Lower leg skin (tissue), 4 donors: ENCODE measurements at regions not wholly inside any gene's neighbourhood (a gene's known extent, or its start where the extent isn't known, plus 50 kb on each side); places are given as distances from the start of the nearest gene placed in this dataset.

Experiments
- DNase-seq, 2 donors: peaks; one replicate each; pipeline ENCODE4 v3.0.0-alpha.2; 2019; ENCODE audit warnings: low spot score in 2 of 2
- H3K4me3 ChIP-seq: fragments of 200-600 bp; sonication (generic); 2 replicates; pipeline ENCODE4 v1.5.1; 2017; ENCODE audit warnings: mild to moderate bottlenecking, low read depth; ENCODE audit not compliant: poor library complexity, severe bottlenecking
- CTCF ChIP-seq, 3 donors: fragments of 450-650 bp; IDR thresholded peaks; one replicate each; pipeline ENCODE4 v1.5.1; 2016; ENCODE audit warnings: antibody characterized with exemption in 3 of 3, mild to moderate bottlenecking in 3 of 3, moderate library complexity in 2 of 3
- POLR2A ChIP-seq, 2 donors: fragments of 450-650 bp; IDR thresholded peaks; one replicate each; pipeline ENCODE4 v1.6.1; 2016 to 2017; ENCODE audit warnings: antibody characterized with exemption in 2 of 2, mild to moderate bottlenecking in 1 of 2, moderate library complexity in 1 of 2
- WGBS, 2 donors: methylation state at CpG; one replicate each; pipeline ENCODE4 v1.1.5; 2018; 5-methylcytosine and 5-hydroxymethylcytosine counted together
- intact Hi-C: fragments of 100-400 bp; cut with DNase I; formaldehyde crosslinking; loops from one replicate; pipeline ENCODE4 v1.15.0; 2023; ENCODE audit warnings: low total_unique reads

- intact Hi-C loops, result no loop called here
- DNase-seq, result no peak
- H3K4me3 ChIP-seq, result no peak overlapping the region
- TF ChIP-seq CTCF (IDR thresholded peaks at IDR 0.05), result no peak
- TF ChIP-seq POLR2A (IDR thresholded peaks at IDR 0.05), result no peak
These were observed 116.8 kb upstream of the HNMT start for GRCh38 chr2:137847443-137847842.

- 63 to 67% methylated on average over 3 of the region's 3 CpGs for WGBS, 2 donors
- TF ChIP-seq CTCF (IDR thresholded peaks at IDR 0.05) (no peak), POLR2A (IDR thresholded peaks at IDR 0.05) (no peak)
- no peak for DNase-seq
- H3K4me3 ChIP-seq, result no peak overlapping the region
- intact Hi-C loops, result no loop called here
These were observed 106.4 kb upstream of the HNMT start for GRCh38 chr2:137857881-137858280.

- DNase-seq, result no peak
- intact Hi-C loops, result no loop called here
- TF ChIP-seq CTCF (IDR thresholded peaks at IDR 0.05), result no peak
- TF ChIP-seq POLR2A (IDR thresholded peaks at IDR 0.05), result no peak
- H3K4me3 ChIP-seq, result no peak overlapping the region
- WGBS, 2 donors, result 61 to 76% methylated on average over 2 of the region's 2 CpGs
These were observed 101.6 kb upstream of the HNMT start for GRCh38 chr2:137862651-137863050.

- TF ChIP-seq POLR2A (IDR thresholded peaks at IDR 0.05), result no peak
- no peak for TF ChIP-seq CTCF (IDR thresholded peaks at IDR 0.05)
- no peak overlapping the region for H3K4me3 ChIP-seq
- WGBS, 2 donors, result 23 to 25% methylated on average over 2 of the region's 2 CpGs
- intact Hi-C loops, result no loop called here
- DNase-seq, result no peak
These were observed 98.2 kb upstream of the HNMT start for GRCh38 chr2:137865954-137866540.

GRCh38 chr2:137870682-137871081 is 93.6 kb upstream of the HNMT start:
- WGBS, 2 donors, result 42 to 49% methylated on average over 1 of the region's 1 CpG
- DNase-seq, result no peak
- H3K4me3 ChIP-seq, result no peak overlapping the region
- TF ChIP-seq POLR2A (IDR thresholded peaks at IDR 0.05) (no peak), CTCF (IDR thresholded peaks at IDR 0.05) (no peak)
- intact Hi-C loops, result no loop called here

GRCh38 chr2:137872577-137872976 is 91.7 kb upstream of the HNMT start:
- no peak overlapping the region for H3K4me3 ChIP-seq
- no peak for TF ChIP-seq CTCF (IDR thresholded peaks at IDR 0.05)
- TF ChIP-seq POLR2A (IDR thresholded peaks at IDR 0.05), result no peak
- WGBS, 2 donors, result 89 to 92% methylated on average over 4 of the region's 4 CpGs
- no peak for DNase-seq
- intact Hi-C loops, result no loop called here
